Prostate gland (tissue), 2 donors: ENCODE measurements at regions not wholly inside any gene's neighbourhood (a gene's known extent, or its start where the extent isn't known, plus 50 kb on each side); places are given as distances from the start of the nearest gene placed in this dataset.

Source experiments
- CTCF ChIP-seq, 4 experiments: fragments of 200-600 bp in 2 of 4; fragments of 450-650 bp in 2 of 4; sonication (generic) in 2 of 4; IDR thresholded peaks; 1 replicate in 3 of 4; 2 replicates in 1 of 4; pipeline ENCODE4 v1.5.1; 2016 to 2019; ENCODE audit warnings: antibody characterized with exemption in 4 of 4, mild to moderate bottlenecking in 2 of 4, moderate library complexity in 2 of 4
- POLR2A ChIP-seq: fragments of 450-650 bp; IDR thresholded peaks from one replicate; pipeline ENCODE4 v1.6.1; 2016; ENCODE audit warnings: antibody characterized with exemption, mild to moderate bottlenecking
- POLR2AphosphoS5 ChIP-seq: sonication (generic); formaldehyde crosslinking; IDR thresholded peaks from one replicate; pipeline ENCODE4 v1.6.1; 2017; ENCODE audit warnings: antibody characterized with exemption

DNA sequence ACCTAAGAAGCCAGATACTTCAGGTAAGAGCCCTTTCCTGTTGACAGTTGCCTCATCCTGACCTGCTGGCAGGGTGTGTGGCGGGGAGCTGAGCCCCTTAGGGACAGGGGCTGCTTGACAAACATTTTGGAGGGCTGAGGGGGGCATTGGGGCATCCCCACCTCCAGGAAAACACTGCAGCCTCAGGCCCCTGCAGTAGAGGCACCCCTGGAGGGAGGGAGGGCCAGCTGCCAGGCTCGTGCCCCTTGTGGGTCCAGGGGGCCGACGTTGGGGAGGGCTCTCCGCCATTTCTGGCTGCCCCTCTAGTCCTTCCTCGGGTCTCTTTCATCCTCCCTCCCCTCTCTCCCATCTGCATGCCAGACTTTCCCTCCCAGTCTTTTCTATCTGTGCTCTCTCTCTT, 177.3 kb downstream of the RPS24 start:
- TF ChIP-seq CTCF (IDR thresholded peaks at IDR 0.05) (no peak), POLR2A (no peak), POLR2AphosphoS5 (no peak)
